ENCODE measurements at regions not wholly inside any gene's neighbourhood (a gene's known extent, or its start where the extent isn't known, plus 50 kb on each side); places are given as distances from the start of the nearest gene placed in this dataset.

DNA sequence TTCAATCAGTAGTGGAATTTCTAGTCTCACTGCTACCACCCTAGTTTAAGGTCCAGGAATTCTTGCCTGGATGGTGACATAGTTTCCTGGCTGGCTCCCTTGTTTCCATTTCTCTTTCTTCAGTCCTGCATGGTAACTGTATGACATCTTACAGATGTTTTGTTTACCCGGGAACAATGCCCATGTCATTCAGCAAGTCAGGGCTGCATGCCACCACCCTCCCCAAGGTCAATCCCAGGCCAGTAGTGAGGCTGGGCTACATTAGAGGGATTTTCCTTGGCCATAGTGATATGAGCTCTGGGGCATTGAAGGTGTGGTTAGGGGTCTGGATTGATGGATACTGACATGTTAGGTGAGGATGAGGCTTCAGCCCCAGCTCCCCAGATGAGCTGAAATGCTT is 114.9 kb upstream of the E2F8 start:
- DNase-seq: no peak

DNA sequence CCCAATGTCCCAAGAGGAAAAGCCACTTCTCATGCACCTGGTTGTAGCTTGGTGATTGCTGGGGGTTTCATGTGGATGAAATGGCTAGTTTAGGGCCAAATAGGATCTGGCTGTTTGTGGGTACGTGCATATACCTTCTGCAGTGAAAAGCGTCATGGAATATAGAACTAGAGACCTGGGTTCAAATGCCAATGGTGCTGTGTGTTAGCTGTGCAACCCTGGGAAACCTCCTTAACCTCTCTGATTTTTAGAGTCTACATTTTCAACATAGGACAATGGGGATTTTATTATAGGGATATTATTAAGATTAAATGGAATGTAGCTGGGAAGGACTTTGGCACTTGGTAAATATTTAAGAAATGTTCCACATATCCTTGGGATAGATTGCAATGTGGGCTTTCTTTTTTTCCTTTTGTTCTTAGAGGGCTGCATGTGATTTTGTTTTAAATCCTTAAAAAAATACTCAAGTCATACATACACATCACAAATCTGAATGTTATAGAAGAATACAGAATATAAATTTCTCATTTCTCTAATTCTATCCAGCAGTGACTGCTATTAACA is 112.6 kb upstream of the E2F8 start:
- no peak for DNase-seq

GRCh38 chr11:19352771-19353160 is 112.0 kb upstream of the E2F8 start:
- DNase-seq: no peak

DNA sequence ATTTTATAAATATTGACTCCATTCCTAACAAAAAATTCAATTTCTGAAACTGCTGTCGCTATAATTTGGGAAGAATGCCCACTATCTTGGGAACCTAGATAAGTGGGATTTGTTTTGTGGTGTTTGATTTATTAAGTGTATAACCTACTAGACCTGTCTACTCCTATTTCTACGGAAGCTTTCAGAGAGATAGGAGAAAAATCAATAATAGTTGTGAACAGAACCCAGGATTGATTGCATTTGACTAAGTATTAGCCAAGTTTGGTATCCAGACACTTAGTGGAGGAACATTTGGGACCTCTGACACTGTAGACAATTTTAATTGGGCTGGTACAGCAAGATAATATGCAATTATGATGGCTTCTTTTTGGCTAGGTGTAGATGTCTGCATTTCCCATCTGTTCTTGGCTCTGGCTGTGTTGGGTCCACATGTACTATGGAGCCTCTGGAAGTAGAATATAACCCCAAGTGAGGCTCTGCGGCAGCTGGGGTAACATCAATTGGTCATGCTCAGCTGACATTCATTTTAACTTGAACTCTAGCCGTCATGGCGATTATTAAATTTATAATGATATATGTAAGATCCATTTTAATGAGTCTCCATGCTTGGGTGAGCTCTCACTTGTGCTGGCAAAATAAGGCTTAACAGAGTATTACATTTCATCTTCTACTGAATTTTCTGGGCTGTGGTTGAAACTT is 111.5 kb upstream of the E2F8 start:
- DNase-seq: no peak

DNA sequence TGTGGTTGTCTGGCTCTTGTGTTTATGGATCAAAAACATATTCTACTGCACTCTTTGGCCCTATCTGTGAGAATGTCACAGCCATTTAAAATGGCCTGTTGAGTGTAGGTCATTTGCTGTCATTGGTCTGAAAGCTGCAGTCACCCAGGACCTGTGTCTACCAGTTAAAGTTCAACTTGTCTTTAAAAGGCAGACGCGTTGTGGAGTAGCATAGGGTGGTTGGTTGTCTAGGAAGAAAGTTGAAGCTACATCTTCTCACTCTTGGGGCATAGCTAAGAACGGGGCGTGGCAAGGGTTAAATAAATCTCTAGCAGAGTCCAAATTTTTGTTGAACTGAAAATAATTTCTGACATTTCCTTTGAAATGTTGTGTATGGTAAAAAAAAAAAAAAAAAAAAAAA is 110.7 kb upstream of the E2F8 start:
- DNase-seq: no peak

- DNase-seq: no peak
Observed at GRCh38 chr11:19350160-19350559, 109.4 kb upstream of the E2F8 start.

- no peak for DNase-seq
Observed at GRCh38 chr11:19349340-19350025, 108.7 kb upstream of the E2F8 start.

- no peak for DNase-seq
Observed at GRCh38 chr11:19347911-19348310, 107.2 kb upstream of the E2F8 start.

DNA sequence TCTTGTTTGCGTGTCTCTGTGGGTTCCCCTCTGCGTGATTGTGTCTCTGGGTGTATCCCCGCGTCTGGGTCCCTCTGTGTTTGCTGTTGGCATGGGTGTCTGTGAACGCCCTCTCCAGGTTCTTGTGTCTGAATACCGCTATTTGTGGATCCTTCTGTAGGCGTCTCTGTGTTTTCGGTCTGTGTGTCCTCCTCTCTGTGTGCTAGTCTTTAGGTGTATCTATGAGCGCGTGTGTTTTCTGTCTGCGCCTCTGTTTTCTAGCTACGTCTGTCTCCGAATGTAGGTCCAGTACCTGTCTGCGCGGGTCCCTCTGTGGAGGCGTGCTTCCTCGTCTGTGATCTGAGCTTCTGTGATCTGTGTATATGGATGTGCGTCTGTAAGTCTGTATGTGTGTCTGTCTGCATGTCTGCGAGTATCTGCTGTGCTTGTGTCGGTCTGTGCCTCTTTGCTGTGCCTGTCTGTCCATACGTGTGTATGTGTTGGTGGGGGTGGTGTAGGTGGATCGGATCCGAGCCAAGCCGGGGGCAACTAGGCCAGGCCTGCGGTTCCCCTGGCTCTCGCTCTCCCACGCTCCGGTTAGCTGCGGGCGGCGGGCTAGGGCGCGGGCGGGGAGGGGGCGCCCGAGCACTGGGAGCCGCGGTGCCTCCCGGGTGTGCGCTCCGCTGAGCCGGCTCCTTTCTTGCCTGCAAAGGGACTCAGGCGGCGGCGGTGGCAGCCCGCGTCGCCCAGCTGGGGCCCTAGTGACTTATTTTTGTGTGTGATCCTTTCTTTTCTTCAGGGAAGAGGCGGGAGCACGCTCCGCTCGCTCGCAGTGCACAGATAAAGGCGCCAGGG is 105.3 kb upstream of the E2F8 start:
- DNase-seq: no peak

DNA sequence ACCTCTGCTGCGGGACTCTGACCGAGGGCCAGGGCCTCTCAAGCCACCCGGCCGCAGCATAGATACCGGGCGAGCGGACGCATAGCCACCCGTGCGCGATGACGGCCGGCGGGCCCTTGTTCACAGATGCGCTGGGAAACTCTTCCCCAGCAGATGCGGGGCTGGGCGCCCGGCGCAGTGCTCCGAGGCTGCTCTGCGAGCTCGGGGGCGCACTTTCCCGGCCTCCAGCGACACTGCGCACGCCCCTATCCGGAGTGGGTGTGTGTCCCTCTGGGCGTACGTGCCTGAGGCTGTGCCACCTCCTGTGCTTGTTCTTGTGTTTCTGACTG is 104.7 kb upstream of the E2F8 start:
- DNase-seq: no peak

GRCh38 chr11:19344661-19345518 is 104.1 kb upstream of the E2F8 start:
- DNase-seq: no peak

DNA sequence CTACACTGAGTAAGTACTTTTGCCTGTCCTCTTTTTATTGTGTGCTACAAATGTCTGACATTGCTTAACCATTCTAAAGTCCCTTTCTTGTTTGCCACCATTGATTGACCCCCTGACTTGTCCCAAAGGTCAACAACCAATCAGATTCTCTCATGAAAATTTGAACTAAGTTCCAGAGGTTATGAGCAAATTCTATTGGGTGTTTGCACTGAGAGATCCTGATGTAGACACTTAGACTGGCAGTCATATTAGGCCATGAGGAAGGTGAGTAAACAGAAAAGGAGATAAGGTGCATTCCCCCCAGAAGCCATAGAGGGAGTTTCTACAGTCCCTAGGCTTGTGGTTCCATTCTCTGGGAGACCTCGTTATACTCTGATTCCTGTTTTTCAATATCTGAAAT is 101.3 kb upstream of the E2F8 start:
- DNase-seq: no peak

DNA sequence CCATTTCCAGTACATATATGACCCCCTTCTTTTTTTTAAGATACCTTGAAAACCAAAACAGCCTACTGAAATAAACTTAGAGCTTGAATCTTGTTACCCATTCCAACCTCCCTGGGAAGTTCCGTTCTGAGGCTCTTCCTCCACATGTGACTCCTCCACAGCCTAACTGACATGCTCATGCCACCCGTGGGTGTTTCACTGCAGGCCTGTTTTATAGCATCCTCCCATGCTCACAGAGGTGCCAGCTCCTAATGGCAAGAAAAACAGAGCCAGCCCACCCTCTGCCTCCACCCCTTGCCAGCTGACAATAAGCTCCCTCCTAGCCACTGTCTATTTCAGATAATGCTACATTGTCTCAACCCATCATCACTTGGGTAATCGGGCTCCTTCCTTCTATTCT is 97.6 kb upstream of the E2F8 start:
- no peak for DNase-seq

GRCh38 chr11:19337779-19338178 is 97.0 kb upstream of the E2F8 start:
- DNase-seq: no peak

DNA sequence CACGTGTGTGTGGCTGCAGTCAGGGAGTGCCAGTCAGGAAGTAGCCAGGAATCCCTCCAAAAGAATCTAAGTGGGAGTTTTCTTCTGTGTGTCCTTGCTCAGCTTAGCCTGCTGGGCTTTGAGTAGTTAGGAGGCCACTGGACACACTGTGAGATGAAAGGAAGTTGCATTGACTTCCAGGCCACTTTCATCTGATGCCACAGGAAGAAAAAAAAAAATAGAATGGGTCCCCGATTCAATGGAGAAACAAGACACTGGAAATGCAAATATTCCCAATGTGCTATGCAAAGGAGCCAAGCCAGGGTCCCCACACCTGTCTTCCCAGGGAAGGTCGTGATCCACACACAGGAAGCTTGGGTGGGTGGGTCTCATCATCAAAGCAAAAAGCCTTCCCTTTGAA is 95.6 kb upstream of the E2F8 start:
- no peak for DNase-seq

- DNase-seq: no peak
Observed at GRCh38 chr11:19332476-19332875, 91.7 kb upstream of the E2F8 start.

GRCh38 chr11:19330416-19330815 is 89.7 kb upstream of the E2F8 start:
- DNase-seq: no peak

- no peak for DNase-seq
Observed at GRCh38 chr11:19329970-19330369, 89.2 kb upstream of the E2F8 start.

- no peak for DNase-seq
Observed at GRCh38 chr11:19328586-19329311, 88.0 kb upstream of the E2F8 start.

DNA sequence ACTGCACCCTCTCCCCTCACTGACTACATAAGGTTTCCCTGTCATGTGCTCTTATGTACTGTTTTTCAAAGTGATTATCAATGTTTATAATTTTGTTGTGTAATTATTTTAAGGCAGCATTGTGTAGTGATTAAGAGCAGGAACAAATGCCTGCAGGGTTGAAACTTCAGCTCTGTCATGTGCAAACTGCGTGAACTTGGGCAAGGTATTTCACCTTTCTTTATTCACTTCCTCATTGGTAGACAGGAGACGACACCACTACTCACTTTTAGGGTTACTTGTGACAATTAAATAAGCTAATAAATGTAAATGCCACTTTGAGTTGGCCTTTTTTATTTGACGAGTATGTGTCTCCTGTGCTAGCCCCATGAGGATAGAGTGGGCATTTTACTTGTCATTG is 86.5 kb upstream of the E2F8 start:
- DNase-seq: no peak

- DNase-seq: no peak
Observed at GRCh38 chr11:19326499-19326898, 85.8 kb upstream of the E2F8 start.

- DNase-seq: no peak
Observed at GRCh38 chr11:19323502-19323901, 82.8 kb upstream of the E2F8 start.

Data from inflammatory macrophage treated with lipopolysaccharide for 1 hour (primary cell).